ENCODE measurements at regions not wholly inside any gene's neighbourhood (a gene's known extent, or its start where the extent isn't known, plus 50 kb on each side); places are given as distances from the start of the nearest gene placed in this dataset.

DNA sequence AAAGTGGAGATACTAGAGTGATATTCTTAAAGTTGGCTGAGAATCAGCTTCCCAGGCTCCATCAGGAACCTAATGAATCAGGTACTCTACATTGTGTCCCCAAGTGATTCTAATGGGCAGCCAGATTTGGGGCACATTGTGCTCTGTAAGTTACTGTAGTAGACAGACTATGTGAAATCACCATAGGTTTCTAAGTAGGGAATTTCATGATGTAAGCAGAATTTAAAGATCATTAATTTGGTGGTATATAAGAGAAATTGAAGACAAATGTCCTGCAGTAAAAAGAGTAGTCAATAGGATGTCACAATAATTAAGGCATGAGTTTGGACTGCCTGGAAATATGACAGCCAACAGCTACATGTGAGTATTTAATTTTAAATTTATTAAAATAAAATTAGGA is 602.4 kb upstream of the ACVR2A start:
- DNase-seq: no peak

DNA sequence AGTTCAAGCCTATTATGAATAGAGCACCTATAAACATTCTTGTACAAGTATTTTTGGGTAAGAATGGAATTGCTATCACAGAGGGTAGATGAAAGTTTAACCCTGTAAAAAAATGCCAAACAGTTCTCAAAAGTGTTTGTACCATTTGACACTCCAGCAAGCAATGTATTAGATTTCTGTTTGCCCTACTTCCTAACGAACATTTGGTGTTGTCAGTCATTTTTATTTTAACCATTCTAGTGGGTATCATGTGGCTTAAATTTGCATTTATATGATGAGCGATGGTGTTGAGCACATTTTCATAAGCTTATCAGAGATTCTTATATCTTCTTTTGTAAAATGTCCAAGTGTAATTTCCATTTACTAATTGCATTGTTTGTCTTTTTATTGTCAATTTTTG is 608.2 kb upstream of the ACVR2A start:
- no peak for DNase-seq

DNA sequence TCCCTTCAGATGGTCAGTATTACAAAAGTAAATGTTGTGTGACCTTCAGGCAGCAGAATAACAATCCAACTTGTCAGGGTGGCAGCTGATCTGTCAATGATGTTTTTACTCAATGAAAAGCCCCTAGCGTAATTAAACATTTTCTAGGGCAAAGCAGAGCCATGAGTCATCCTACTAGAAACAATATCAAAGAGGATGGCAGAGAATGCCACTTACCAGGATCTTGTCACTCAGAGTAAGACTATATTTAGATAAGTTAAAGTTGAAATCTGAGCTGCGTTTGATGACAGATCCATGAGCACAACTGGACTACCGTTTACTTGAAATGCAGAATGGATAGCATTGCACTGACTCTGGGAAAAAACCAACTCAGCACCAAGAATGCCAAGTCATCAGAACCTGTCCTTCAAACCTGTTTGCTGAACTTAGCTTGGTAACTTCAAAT is 612.6 kb upstream of the ACVR2A start:
- no peak for DNase-seq

DNA sequence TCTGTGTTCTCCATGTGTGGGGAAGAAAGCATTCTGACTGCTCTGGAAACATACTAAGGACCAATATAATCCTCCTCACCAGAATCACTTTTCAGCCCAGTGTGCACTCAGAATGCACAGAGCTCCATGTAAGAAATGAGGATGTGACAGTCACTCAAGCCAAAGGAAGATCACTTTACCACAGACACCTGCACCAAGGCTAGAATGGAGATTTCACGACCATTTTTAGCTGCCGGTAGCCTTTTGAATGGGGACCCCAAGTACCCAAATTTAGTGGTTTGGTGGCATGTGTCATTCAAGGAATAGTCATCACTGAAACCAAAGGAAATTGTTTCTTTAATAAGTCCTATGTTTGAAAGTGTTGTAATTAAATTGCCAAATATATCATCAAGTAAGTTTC is 613.2 kb upstream of the ACVR2A start:
- DNase-seq: no peak

DNA sequence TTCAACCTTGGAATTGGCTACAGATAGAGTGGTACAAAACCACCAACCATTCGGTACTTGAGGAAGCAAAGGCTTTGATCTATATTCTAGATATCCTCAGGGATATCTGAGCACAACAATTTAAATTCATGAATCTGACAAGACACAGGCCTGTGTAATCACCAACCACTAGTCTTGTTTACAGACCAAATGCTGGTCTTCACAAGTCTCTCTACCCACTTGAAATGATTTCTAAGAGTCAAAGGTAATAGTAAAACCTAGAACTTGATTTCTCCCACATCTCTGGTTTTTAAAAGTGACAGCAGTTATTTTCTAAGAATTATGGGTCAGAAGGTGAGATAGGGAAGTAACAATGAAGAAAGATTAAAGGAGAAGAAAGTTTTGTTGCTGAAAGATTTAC is 613.7 kb upstream of the ACVR2A start:
- DNase-seq: no peak

DNA sequence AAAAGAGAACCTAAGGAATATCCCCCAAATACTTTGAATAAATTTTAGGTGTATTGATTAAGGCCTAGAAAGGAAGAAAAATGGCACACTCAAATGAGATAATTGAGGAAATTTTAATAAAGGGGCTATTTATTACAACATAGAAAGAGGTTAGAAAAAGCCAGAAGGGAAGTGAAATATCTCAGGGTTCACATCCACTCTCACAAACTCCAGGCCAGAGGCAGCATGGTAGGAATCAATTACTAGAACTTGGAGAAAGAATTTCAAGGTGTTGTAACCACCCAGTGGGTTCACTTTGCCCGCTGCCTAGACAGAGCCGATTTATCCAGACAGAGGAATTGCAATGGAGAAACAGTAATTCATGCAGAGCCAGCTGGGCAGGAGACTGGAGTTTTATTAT is 617.5 kb upstream of the ACVR2A start:
- no peak for DNase-seq

DNA sequence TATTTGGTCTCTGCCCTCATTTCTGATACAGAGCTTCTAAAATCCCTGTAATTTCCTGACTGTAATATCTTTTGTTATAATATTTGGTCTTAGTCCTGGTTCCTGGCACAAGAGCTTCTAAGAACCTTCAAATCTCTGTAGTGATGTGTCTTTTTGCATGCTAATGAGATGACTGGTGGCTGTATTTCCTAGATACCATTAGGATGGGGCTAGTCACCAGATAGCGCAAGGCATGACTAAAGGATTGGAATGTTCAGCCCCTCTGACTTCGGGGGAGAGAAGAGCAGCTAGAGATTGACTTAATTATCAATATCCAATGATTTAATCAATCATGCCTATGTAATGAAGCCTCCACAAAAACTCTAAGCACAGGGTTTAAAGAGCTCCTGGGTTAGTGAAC is 620.8 kb upstream of the ACVR2A start:
- DNase-seq: no peak

DNA sequence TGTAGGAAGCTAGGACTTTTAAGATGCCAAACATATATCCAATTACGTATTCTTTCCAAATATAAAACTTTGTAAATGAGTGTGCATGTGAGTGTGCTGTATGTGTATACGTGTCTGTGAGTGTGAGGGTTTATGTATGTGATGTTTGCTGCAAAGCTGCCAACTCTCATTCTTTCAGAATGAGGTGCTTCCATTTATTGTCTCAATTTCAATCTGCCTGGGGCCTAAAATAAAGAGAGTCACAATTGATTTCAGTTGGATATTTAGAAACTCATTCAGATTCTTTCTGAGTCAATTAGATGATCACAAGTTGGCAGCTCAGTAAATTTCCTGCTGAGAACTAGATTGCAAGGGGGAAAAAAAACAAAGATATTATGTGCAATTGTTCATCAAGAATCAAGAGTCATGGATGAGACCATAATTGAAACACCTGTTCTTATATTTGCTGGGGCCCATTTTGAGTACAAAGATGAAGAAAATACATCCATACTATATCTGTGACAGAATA is 621.2 kb upstream of the ACVR2A start:
- DNase-seq: no peak

DNA sequence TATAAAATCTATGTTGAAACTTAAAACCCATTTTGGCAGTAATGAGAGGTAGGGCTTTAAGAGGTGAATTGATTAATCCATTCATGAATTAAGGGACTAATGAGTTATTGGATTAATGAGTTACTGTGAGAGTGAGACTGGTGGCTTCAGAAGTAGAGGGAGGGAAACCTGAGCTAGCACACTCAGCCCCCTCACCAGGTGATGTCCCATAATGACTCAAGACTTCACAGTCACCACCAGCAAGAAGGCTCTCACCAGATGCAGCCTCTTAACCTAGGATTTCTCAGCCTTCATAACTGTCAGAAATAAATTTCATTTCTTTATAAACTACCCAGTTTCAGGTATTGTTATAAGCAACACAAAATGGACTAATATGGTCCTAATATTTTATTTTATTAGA is 621.7 kb upstream of the ACVR2A start:
- DNase-seq: no peak

DNA sequence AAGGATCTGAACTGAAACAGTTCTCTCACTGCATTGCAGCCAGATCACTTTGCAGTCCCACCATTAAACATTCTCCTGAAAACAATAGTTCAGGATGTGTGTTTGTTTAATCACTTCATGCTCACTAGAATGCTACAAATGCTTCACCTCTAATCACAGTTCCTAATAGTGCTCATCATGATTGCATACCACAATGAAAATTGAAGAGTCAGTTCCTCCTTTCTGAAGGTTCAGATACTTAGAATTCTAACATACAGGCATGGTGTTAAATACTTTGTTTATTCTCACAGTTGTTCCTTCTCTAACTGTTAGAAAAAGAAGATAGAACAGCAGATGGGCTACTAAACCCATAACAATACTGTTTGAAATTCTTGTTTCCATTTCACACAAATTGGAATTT is 622.3 kb upstream of the ACVR2A start:
- no peak for DNase-seq

DNA sequence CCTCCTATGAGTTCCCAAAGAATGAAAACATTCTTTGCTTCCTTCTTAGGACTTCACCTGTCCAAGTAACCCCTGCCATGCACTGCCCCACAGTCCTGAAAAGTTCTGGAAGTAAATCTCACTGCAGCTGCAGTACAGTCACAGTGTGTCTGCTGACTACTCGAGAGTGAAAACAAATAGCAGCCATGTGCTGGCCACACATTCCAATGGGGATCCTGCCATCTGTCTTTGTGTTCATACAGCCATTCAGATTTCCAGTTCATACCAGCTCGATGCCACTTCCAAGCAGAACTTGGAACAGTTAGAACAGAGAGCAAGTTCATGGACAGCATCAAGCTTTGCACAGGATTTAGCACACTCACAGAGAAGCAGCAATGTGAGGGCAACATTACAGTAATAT is 629.9 kb upstream of the ACVR2A start:
- DNase-seq: no peak

DNA sequence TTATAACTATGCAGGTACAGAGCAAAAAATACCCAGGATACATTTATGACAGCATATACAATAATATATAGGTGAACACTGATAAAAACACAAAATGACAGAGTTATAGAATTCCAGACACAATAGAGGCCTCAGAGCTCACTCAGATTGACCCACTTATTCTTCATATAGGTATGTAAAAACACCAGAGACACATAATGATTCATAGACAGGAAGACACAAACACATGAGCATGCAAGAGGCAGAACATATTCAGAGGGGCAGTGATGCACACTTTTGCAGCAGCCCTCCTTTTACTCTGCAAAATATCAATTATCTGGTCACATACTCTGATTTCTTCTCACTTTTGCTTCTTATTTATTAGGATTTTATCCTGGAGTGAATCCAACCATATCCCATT is 633.3 kb upstream of the ACVR2A start:
- no peak for DNase-seq

DNA sequence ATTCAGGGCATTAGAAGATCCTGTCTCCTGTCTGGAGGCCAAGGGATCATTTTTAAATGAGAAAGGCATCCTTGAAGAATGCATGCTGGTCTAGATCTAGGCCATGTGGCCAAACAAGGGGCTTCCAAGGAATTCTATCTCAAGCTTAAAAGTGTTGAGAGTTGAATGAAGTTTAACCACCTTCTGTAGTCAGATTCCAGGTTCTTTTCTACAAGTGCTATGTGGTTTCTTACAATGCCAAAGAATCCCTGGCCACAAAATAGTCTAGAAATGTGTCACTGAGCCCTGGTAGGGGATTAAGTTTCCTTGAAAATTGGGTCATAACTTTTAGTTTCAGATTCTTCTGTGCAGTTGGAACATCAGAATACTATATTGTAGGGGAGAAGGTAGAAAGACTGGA is 640.7 kb upstream of the ACVR2A start:
- no peak for DNase-seq

DNA sequence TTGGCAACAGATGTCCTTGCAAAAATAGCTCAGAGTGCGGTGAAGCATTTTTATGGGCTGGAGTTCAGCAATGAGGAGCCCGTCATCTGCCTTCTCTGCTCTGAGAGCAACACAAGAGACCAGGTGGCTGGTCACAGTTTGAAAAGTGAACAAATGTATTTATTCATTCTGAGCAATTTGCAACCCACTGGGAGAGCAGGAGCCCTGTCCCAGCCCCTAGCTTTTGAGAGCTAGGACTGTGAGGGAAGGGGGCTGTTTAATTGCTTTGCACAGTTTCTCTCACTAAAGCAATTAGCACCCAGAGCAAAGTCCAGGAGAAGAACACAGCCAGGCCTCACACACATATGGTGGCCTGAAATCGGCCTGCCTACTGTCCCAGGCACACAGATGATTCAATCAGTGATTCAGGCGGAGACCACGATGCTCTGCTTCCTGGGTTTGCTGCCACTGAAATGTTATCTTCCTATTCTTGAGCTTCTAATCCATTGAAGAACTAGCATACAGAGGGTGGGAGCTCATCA is 646.1 kb upstream of the ACVR2A start:
- no peak for DNase-seq

DNA sequence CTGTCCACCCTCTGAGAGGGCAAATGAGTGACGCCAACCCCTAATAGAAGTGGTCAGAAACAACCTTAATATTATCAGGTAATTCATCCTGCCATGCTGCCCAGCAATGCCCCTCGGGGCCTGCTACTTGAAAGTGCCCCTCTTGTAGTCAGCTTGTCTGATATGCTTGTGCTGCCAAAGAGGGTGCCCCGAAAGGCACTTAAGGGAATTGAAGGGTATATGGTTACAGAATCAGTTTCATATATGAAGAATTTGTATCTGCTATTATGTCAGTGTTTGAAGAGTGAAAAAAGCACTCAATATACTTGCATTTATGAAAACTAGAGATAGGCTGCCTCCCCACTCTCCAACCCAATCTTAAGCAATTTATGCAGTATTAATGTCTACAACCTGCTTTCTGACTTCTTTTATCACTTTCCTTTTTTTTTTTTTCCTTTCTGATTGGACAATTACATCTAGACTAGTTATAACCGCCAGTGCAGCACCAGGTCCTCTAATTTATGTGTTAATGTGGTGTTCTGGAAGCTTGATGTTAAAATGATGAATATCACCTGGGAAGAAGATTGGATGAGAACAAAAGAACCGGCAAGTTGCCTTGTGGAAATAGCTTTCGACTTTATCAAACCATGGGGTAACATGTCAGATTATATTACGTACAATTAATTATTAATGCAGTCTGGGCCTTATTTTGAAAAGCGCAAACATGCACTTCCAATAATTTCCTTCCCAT is 646.9 kb upstream of the ACVR2A start:
- DNase-seq: no peak

DNA sequence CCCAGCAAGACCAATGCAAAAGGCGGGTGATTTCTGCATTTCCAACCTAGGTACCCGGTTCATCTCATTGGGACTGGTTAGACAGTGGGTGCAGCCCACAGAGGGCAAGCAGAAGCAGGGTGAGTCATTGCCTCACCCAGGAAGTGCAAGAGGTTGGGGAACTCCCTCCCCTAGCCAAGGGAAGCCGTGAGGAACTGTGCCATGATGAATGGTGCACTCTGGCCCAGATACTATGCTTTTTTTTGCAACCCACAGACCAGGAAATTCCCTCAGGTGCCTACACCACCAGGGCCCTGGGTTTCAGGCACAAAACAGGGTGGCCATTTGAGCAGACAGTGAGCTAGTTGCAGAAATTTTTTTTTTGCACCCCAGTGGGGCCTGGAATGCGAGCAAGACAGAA is 662.6 kb upstream of the ACVR2A start:
- no peak for DNase-seq

DNA sequence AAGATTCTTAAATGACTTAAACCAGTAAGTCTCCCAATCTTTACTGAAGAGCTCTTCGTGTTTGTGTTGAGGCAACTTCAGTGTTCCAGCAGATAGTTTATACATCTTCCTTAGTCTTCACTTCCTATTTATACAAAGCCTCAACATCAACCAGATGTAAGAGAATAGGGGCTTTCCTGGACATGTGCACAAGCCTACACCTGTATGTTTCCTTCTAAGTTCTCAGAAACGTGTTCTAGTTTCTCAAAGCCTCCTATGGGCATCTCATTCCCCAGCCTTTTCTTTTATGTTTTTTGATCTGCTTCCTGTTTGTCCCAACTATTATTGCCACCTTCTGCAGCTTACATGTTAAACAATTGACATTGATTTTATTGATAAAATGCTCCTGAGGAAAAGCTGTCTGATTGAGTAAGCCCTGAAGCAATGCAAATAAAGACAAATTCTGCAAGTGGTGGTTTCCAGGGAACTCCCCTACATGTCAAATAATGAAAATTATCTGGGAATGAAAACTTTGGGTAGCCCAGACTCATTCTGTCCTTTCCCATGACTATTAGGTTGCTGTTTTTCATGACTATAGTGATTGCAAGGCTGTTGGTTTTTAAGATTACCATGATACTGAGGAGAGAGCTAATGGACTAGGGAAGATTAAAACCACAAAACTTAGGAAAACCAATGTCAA is 663.3 kb upstream of the ACVR2A start:
- DNase-seq: no peak

DNA sequence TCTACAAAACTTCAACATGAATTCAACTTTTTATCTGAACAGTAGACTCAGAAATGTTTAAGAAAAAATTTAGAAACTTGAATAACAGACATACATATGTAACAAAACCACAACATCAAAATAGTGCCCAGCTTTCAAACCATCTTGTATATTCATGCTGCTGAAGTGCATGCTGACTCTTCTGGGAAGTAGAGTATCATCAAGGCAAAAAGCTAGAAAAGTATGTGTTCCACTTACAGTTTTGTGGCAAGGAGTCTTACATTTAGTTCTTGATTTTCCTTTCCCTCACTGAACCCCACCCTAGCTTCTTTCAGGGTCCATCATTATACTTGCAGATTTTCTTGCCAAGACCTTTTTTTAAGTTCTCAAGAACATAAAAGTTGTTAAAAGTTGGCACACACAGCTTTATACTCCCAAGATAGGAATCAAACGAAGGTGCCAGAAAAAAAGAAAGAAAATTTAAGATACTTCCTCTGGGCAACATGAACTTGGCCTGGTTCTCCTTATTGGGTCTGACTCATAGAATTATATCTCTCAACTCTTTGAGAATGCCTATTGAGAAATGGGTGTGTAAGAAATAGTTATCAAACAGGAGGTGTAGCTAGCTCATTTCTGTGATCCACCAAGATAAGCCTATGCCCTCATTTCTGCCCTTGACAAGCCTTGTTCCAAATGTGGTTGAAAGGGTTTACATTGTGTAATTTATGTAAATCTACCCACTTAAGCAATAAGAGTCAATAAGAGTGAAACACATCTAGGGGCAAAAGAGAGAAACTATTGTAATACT is 667.6 kb upstream of the ACVR2A start:
- no peak for DNase-seq

DNA sequence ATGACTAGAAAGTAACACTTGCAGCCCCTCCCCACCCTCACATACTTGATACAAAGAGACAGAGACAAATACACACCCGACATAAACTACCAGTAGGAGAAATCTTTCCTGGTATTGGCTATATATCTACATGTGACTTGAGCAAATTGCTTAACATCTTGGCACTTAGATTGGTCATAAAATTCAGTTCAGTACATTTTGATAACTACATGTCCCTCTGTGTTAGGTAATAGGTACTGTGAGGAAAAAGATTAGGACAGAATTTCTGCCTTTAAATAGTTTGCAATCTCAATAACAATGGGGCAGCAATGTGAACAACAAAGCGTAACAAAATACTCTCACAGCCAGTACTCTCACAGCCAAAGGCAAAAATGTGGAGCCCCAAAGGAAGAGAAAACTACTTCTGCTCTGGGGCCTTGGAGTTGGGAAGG is 670.0 kb upstream of the ACVR2A start:
- DNase-seq: no peak

DNA sequence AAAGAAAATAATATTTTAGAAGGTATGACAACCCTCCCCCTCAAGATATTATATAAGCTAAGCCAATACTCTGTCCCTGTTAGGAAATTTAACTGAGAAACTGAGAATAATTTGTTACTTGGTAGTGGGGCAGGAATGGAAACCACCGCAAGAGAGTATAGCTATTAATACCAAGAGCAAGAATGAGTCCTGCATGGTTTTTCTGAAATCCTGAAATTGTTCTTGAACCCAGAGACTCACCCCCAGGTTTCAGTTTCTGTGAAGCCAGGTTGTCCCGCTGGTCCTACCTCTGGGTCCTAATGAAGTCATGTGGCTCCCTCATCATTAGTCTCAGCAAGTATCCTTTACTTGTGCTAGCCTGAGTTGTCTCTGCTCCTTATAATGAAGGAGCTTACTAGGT is 671.0 kb upstream of the ACVR2A start:
- DNase-seq: no peak

DNA sequence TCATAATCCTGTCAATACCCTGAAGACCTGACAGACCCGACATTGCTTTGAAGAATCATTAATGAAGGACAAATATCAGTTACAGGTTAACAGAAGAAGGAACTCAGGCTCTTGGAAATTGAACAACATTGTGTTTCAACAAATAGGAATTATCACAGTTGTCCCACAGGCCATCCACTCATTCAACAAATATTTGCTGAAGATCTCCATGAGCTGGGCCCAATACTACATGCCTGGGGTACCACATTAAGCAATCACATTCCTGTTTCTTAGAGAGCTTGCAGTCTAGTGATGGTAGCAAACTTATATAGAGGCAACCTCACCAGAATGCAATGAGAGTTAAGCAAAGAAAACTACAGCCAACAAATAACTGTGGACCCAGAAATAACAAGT is 671.6 kb upstream of the ACVR2A start:
- DNase-seq: no peak

DNA sequence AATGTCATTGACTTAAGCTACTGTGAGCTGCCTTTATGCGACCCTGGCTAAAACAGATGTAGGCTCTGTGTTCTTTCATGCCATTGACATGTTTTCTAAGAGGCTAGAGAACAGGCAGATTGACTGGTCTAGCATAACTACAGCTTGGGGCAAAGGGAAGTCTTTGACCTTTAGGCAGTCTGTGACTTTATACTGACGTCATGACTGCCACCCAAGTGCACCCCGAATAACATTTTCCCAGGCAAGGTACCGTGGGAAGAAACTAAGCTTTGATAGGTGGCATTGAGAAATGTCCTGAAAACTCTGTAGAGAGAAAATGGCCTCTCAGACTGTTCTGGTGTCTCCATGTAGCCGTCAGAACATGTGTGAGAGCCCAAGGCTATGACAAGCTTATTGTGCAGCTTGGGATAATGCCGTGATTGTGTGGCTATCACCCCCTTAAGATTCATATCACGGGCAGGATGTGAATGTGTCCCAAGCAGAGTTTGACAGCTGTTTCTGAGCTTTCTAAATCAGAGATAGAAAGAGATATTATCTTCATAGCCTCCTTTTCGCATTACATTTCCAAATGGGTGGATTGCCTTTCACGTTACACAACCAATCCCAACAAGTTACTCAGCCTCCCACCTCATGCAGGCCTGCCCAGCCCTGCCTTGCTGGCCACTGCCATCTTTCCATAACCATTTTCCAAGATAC is 672.2 kb upstream of the ACVR2A start:
- no peak for DNase-seq

DNA sequence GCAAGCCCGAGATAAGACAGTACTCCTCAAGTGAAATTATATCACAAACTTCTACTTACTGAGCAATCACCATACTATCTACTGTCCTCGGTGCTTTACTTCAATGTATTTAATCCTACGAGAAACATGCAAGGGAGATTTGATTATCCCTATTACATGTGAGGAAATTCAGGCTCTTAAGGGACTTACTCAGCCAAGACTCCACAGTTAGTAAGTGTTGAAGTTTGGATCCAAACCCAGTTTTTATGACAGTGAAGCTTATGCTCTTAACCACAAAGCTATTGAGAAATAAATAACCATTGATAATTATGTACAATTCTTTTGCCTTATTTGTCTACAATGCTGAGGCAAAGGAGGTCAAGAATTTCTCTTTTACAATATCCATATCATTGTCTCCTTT is 672.9 kb upstream of the ACVR2A start:
- no peak for DNase-seq

All from activated naive CD4-positive, alpha-beta T cell (primary cell).